Pancreas (tissue), 10 donors: ENCODE measurements at regions not wholly inside any gene's neighbourhood (a gene's known extent, or its start where the extent isn't known, plus 50 kb on each side); places are given as distances from the start of the nearest gene placed in this dataset.
"Not testable (repeated sequence)": the region's sequence is repeated elsewhere in the genome, so short reads cannot be mapped to it uniquely, and the experiment has no call there.

Experiments used
- ATAC-seq, 4 donors: fragments of 200-7000 bp; cut with Tn5 transposase; one replicate each; pipeline versions ENCODE4 v1.8.0 to v1.9.1; 2020; ENCODE audit warnings: mild to moderate bottlenecking in 4 of 4, moderate library complexity in 4 of 4
- DNase-seq, 6 donors: peaks; one replicate each; pipeline ENCODE4 v3.0.0-alpha.2; 2020
- FAIRE-seq: peaks from 2 replicates; lab custom pipeline; 2012; peaks lifted over from hg19 to GRCh38; lab: Jason Lieb, UNC
- H3K27ac ChIP-seq, 4 donors: fragments of 200-600 bp; sonication (generic); 1 replicate in 3 of 4; 2 replicates in 1 of 4; pipeline versions ENCODE4 v1.5.0 to v1.8.0; 2020
- H3K27me3 ChIP-seq, 4 donors: fragments of 200-600 bp; one replicate each; pipeline ENCODE4 v1.8.0; 2021
- H3K36me3 ChIP-seq, 3 donors: fragments of 200-600 bp; sonication (generic) in 1 of 3; one replicate each; pipeline versions ENCODE4 v1.5.0 to v1.8.0; 2020 to 2021
- H3K4me1 ChIP-seq, 3 donors: fragments of 200-600 bp; one replicate each; pipeline ENCODE4 v1.8.0; 2021
- H3K4me3 ChIP-seq, 4 donors: fragments of 200-600 bp; sonication (generic) in 2 of 4; one replicate each; pipeline versions ENCODE4 v1.5.0 to v1.8.0; 2020 to 2021
- H3K9me3 ChIP-seq, 4 donors: fragments of 200-600 bp; one replicate each; pipeline ENCODE4 v1.8.0; 2021
- CTCF ChIP-seq, 4 donors: fragments of 200-600 bp; sonication (generic) in 3 of 4; IDR thresholded peaks; one replicate each; pipeline versions ENCODE4 v1.5.0 to v1.8.0; 2021; ENCODE audit warnings: antibody characterized with exemption in 4 of 4
- WGBS, 2 donors: extraction: QIAGEN DNeasy Blood & Tissue Kit; methylation state at CpG; one replicate each; pipeline ENCODE4 v1.1.7; 2013; 5-methylcytosine and 5-hydroxymethylcytosine counted together
- intact Hi-C, 3 donors: fragments of 100-400 bp; cut with DNase I; formaldehyde crosslinking; loops; one replicate each; pipeline versions ENCODE4 v1.11.1 to v1.14.2; 2022
- donor health status: healthy with polysubstance abuse.
- donor health status: DM: no; HTN: no; CAD: no; lungs with moderate emphysema.
- donor health status: DM: no; HTN: no; CAD: no.
- donor health status: control.
- donor health status: control.
- donor health status: Bipolar disorder and iron deficiency.
- donor health status: DM: yes; HTN: yes; CAD: no.
- donor health status: DM: no; HTN: no; CAD: no.
- donor health status: DM: no; HTN: no; CAD: no.
- donor health status: DM: yes; HTN: yes; CAD: no.

DNA sequence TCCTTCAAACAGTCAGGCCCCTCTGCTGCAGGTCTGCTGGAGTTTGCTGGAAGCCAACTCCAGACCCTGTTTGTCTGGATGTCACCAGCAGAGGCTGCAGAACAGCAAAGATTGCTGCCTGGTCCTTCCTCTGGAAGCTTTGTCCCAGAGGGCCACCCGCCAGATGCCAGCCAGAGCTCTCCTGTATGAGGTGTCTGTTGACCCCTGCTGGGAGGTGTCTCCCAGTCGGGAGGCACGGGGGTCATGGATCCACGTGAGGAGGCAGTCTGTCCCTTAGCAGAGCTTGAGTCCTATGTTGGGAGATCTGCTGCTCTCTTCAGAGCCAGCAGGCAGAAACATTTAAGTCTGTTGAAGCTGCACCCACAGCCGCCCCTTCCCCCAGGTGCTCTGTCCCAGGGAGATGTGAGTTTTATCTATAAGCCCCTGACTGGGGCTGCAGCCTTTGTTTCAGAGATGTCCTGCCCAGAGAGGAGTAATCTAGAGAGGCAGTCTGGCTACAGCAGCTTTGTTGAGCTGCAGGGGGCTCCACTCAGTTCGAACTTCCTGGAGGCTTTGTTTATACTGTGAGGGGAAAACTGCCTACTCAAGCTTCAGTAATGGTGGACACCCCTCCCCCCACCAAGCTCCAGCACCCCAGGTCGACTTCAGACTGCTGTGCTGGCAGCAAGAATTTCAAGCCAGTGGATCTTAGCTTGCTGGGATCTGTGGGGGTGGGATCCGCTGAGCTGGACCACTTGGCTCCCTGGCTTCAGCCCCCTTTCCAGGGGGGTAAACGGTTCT is 72.1 kb downstream of the OGFRL1 start:
- intact Hi-C loops, ATAC-seq: not testable (repeated sequence)

GRCh38 chr6:71364889-71365542 is 76.4 kb downstream of the OGFRL1 start:
- no peak for FAIRE-seq
- Histone ChIP-seq H3K4me1 (peaks cover 0 to 18% (median 0%) of the 10 kb centered on the region in 3 donors), H3K36me3 (no peaks in the 10 kb centered on the region), H3K27ac (peak overlapping the region in 1 of 4 donors; percentile 22), H3K4me3 (no peak overlapping the region), H3K27me3 (no peaks in the 10 kb centered on the region), H3K9me3 (no peaks in the 10 kb centered on the region)
- WGBS, 2 donors, result 80 to 82% methylated on average over 4 of the region's 4 CpGs
- peak in 2 of 4 donors; percentile 14 to 45 for ATAC-seq
- intact Hi-C loops, result no loop called here
- DNase-seq, result no peak
- TF ChIP-seq CTCF (IDR thresholded peaks at IDR 0.05), result no peak

More for the DNA sequence above, 72.1 kb downstream of the OGFRL1 start:
- not testable (repeated sequence) for H3K27ac ChIP-seq, FAIRE-seq, H3K4me3 ChIP-seq, DNase-seq, H3K27me3 ChIP-seq, H3K9me3 ChIP-seq, H3K36me3 ChIP-seq
- 86 to 91% methylated on average over 9 of the region's 9 CpGs for WGBS, 2 donors
- H3K4me1 ChIP-seq, result peaks cover 0 to 10% (median 0%) of the 10 kb centered on the region in 3 donors

DNA sequence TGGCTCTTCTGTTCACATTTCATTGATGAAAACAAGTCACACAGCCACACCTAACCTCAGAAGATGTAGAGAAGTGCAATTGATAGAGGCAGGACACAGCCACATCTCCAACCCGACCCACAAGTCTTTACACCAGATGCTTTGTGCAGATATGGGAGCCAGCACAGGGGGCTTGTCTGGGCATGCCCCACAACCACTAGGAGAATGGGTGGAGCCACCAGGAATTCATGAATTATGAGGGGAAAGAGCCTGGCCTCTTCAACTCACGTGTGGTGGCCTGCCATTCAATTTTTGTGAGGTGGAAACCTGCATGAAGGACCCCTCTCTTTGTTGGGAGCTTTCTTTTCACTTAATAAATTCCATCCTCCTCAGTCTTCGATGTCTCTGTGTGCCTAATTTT is 79.1 kb downstream of the OGFRL1 start:
- no peak for TF ChIP-seq CTCF (IDR thresholded peaks at IDR 0.05)
- DNase-seq, result no peak
- H3K36me3 ChIP-seq, result peaks cover 0 to 15% (median 0%) of the 10 kb centered on the region in 3 donors
- no peaks in the 10 kb centered on the region for H3K9me3 ChIP-seq
- no peak for ATAC-seq
- H3K27ac ChIP-seq, result no peak overlapping the region
- no peak for FAIRE-seq
- no peaks in the 10 kb centered on the region for H3K27me3 ChIP-seq
- H3K4me1 ChIP-seq, result peaks cover 0 to 18% (median 0%) of the 10 kb centered on the region in 3 donors
- H3K4me3 ChIP-seq, result no peak overlapping the region
- intact Hi-C loops, result no loop called here
- WGBS, 2 donors, result 85 to 86% methylated on average over 3 of the region's 3 CpGs

- no peak overlapping the region for H3K27ac ChIP-seq
- no peak for ATAC-seq
- peaks cover 0 to 15% (median 0%) of the 10 kb centered on the region in 3 donors for H3K36me3 ChIP-seq
- peaks cover 0 to 18% (median 0%) of the 10 kb centered on the region in 3 donors for H3K4me1 ChIP-seq
- no peaks in the 10 kb centered on the region for H3K27me3 ChIP-seq
- whole genome bisulfite sequencing, 2 donors, result 88% methylated on average over 2 of the region's 2 CpGs
- intact Hi-C loops, result no loop called here
- no peak for FAIRE-seq
- H3K4me3 ChIP-seq, result no peak overlapping the region
- no peak for DNase-seq
- no peaks in the 10 kb centered on the region for H3K9me3 ChIP-seq
- no peak for TF ChIP-seq CTCF (IDR thresholded peaks at IDR 0.05)
Measured at GRCh38 chr6:71368284-71368683, 79.7 kb downstream of the OGFRL1 start.

DNA sequence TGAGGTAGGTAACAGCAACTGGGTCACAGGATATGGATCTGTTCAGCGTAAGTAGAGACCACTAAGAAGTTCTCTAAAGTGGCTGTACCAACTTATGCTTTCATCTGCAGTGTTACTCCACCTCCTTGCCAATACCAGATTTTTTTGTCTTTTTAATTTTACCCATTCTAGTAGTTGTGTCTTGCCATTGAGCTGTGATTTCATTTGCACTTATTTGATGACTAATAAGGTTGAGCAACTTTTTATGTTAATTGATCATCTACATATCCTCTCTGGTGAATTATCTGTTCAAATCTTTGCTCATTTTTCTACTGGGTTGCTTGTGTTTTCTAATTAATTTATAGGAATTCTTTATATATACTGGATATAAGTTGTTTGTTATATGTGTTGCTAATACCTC is 82.9 kb downstream of the OGFRL1 start:
- 96 to 100% methylated on average over 1 of the region's 1 CpG for WGBS, 2 donors
- H3K4me1 ChIP-seq, result peaks cover under 1 to 12% (median 12%) of the 10 kb centered on the region in 3 donors
- no peaks in the 10 kb centered on the region for H3K9me3 ChIP-seq
- intact Hi-C loops, result no loop called here
- no peak overlapping the region for H3K4me3 ChIP-seq
- FAIRE-seq (no peak), DNase-seq (no peak), ATAC-seq (no peak)
- H3K27me3 ChIP-seq, result no peaks in the 10 kb centered on the region
- no peak for TF ChIP-seq CTCF (IDR thresholded peaks at IDR 0.05)
- H3K27ac ChIP-seq, result no peak overlapping the region
- peaks cover 0 to 20% (median 0%) of the 10 kb centered on the region in 3 donors for H3K36me3 ChIP-seq
